ENCODE measurements at regions not wholly inside any gene's neighbourhood (a gene's known extent, or its start where the extent isn't known, plus 50 kb on each side); places are given as distances from the start of the nearest gene placed in this dataset.

DNA sequence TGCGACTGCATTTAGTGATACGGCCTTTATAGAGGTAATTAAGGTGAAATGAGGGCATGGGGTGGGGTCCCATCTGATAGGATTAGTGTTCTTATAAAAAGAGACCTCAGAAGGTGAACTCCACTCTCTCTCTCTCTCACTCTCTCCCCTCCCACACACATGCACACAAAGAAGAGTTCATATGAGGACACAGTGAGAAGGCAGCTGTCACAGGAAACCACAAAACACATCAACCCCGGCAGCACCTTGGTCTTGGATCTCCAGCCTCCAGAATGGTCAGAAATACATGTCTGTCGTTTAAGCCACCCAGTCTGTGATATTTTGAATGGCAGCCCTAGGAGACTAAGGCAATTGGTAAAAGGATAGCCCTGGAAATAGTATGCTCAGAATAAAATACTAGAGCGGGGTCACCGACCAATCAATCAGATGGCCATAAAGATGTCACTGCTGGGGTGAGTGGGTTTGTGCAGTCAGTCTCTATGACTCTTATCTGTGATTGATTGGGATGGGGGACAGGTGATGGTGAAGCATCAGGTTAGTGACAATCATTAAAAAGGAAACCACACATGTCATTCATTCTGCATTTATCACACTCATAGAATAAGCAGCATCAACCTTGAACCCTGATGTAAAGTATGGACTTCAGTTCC is 118.9 kb upstream of the POU3F3 start:
- FAIRE-seq: no peak

DNA sequence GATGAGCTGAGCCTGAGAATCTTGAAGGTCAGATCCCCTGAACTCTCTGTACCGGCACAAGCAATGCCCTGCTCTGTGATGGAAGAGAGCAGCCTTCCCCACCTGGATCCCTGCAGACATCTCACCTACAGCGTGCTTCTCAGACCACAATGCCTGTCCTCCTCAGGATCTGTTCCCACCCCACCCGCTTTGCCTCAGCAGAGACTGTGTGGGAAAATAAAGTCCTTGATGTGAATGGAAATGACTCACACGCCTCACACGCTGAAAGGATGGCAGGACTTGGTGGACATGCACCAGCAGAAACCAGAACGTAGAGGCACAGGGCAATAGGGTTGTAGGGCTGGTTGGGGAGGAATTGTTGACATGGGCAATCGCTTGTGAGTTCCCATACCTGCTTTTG is 117.9 kb upstream of the POU3F3 start:
- FAIRE-seq: no peak

DNA sequence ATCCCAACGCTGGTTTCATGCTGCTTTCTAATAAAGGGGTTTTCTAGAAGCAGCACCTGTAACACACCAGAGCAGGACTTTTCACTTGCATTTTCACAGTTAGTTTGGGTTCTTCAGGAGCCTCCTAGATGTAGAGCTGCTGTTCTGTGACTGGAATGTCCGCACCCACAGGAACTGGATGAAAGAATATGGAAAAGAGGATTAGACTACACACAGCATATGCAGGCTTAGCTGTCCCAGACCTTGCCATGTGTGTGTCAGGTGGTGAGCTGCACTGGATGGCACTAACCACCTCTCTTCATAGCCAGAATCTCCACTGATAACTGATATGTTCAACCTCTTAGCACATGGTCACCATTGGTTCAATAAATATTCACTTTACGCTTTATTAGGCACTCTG is 112.1 kb upstream of the POU3F3 start:
- FAIRE-seq: no peak

DNA sequence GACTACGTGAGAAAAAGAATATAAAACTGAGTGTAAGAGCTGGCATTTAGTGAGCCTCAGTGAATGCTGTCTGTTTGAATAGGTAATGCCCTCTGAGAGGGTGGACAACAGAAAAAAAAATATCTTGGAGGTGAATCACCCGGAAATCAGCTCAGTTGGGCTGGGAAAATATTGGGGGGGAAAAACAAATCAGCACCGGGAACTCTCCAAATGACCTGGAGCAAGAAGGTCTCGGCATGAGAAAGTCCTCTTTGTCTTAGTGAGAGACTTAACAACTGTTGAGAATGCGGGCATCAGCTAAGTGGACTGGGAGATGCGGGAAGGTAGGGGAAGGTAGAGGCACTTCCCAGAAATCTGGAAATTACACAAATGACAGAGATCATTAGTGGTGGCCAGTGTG is 109.4 kb upstream of the POU3F3 start:
- no peak for FAIRE-seq

DNA sequence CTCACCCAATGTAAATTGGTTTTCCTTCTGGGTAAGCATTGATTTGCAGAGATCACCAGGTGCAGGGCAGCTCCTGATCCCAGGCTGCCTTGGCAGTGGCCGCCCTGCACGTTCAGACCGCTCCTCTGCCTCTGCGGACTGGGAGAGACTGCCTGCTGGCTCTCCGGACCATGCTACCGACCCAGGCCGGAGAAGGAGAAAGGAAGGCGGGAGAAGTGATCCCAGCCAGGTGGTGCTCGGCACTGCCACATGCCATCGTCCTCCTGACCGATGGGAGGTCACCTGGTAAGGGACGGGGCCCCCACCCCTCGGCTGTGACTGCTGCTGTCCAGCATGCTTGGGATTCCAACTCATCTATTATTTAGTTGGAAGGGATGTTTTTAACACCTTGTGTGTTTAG is 108.1 kb upstream of the POU3F3 start:
- no peak for FAIRE-seq

DNA sequence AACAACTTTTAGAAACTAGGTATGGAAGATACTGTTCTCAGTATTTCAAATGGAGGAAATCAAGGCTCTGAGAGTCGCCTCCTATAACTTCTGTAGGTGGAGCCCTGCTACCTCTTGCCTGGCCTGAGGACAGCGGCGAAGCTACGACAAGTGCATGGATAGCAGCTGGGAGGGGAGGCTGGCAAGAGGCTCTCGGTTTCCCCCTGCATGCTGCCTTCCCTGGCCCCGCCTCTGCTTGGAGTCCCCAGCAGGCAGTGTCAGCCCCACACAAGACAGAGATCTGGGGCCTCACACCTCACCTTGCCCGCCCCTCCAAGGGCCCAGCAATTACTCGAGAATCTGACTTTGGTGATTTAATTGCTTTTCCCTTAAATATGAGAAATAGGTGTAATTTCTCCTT is 107.6 kb upstream of the POU3F3 start:
- no peak for FAIRE-seq

DNA sequence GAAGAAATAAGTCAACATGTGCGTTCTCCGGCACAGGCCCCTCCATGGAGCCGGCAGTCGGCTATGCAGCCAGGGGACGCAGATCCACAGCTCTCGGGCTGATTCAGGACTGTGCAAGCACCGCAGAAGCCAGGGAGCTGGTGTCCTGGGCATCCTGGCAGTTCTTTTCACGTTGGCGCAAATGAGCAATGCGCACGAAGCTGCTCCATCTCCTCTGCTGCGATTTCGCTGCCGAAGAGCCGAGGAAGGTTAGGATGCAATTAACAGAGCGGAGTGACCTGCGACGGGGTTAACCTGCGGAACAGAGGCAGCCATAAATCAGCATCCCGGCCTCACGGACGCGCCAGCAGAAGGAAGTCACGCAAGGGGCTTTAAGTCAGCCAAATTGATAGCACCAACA is 107.1 kb upstream of the POU3F3 start:
- no peak for FAIRE-seq

DNA sequence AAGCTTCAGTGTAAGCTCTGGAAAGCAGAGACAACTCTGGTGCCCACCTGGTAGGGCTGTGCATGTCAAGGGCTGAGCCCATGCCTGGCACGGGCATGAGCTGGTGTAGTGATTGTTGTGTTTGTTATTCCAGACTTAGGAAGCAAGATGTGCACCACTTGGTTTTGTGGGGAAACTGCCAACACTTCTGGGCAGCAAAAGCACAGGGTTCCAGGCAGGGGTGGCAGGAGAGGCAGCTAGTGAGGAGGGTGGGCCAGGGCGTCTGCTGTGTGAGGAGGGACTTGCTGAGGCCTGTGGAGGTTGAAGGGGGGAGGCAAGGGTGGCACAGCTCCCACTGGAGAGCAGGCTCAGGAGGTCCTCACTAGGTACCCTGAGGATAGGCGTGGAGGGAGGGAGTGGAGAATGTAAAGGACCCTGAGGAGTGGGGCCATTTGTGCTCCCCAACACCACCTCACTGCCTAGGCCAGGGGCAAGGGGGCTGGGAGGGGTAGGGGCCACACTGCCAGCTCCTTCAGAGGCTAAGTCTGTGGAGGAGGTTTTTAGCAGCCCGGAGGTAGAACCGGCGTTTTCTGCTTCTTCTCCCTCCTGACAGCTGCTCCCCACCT is 104.0 kb upstream of the POU3F3 start:
- FAIRE-seq: no peak

DNA sequence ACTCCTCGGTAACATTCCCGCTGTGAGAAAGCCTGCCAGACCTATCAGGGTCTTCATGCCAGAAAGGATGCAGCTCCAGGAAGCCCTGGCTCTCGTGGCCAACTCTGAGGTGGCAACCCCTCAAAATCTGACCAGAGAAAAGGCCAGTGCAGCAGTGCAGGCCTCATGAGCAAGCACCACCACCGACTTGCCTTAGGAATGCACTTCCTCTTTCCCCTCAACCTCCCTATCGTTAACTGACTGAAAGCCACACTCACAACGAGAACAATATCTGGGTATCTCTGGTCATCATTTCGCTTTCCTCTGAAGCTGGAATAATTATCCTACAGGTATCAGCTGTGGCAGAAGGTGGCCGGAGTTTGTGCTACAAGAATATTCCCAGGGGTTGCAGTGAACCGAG is 101.4 kb upstream of the POU3F3 start:
- no peak for FAIRE-seq

DNA sequence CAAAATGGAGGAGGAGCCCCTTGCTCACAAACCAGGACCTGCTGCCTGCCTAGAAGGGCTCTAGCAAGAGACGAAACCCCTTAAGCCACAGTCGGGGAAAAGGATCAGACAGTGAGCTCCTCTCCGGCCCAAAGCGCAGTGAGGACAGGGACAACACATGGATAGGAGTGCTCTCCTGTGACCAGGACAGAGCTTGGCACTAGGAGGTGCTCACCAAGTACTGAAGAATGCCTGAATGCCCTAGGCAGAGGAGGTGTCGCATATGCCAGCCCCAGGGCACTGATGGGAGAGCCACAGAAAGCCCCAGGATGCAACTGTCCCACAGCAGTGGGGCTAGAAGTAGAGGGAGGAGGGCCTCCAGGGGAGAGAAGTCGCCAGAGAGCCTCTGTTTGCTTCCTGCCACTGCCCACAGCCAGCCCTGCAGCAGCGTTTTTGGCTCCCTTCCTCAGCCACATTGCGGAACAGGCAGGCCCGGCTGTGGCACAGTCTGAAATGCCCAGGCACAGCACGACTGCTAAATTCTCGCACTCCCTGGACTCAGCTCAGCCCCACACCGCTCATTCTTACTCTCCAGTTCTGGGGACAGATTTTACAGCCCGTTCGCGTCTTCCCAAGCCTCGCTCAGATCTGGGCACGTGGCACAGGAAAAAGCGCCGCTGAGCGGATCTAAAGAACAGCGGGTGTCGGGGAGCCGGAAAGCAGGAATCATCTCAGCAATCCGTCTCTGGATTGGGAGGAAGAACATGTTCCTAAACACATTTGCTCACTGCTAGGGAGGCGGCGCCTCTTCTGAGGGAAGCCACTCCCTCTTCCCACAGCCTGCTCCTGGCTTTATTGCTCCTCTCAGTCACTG is 98.7 kb upstream of the POU3F3 start:
- FAIRE-seq: no peak

DNA sequence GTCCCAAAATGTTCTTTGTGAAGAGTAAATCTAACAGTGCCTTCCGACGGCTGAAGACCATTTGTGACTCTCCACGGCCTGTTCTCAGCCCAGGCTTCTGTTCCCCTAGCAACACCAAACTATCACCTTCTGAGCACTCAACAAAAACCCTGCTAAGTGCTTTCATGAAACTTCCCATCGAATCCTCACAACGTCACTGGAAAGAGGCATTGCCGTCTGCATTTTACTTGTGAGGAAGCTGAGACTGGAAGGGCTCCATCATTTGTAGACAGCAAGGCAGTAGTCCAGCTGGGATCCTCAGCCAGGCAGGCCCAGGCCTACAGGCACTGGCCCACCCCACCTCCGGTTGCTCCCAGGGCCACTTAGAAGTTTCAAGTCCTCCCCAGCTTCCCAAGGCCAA is 97.8 kb upstream of the POU3F3 start:
- FAIRE-seq: no peak

DNA sequence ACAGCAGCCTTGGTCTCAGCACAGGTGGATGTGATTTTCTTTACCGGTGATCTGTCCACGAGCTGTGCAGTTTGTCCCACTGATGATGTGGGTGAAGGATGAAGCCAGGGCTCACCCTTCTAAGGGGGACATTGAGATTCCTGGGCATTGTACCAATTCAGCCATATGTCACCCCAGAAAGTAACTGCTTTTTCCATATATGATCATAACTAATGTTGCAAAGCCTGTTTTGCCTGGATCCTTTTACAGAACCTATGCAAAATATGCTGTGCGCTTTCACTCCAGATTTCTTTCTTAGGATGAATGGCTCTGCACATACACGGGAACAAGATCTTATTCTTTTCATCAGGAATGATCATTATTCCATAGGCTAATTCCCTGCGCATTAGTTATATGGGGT is 96.9 kb upstream of the POU3F3 start:
- FAIRE-seq: no peak

DNA sequence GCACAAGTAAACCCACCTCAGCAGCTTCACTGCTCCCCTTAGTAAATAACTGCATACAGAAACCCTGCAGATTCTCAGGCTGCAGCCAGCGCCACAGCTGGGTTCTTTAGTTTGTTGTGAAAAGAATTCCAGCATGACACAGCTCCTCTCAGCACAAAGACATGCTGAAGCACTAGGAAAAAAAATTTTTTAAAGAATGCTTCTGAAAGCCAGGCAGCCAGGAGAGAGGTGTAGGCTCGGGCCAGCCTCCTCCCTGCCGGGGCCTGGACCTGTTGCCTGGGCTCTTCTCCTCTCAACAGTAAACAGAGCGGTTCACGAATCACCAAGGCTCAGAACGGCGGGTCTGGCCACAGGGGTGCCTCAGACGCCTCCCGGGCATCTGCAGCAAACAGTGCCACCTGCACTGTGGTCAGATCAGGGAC is 95.7 kb upstream of the POU3F3 start:
- FAIRE-seq: no peak

DNA sequence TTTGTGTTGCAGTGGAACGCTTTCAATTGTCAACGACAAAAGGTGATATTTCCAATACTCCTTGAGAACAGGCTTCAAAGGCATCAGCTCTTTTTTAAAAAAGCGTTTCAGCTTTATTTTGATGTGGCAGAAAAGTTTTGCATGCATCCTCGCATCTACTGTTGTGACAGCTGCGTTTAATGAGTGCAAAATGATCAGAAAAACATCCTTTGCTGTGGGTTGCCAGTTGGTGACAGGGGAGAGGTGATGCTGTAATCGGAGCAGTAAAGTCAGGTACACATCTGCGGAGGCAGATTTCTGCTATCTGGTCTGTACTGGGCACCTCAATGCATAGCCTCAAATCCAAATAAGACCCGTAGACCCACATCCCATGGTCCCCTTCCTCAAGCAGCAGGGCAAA is 91.9 kb upstream of the POU3F3 start:
- no peak for FAIRE-seq

DNA sequence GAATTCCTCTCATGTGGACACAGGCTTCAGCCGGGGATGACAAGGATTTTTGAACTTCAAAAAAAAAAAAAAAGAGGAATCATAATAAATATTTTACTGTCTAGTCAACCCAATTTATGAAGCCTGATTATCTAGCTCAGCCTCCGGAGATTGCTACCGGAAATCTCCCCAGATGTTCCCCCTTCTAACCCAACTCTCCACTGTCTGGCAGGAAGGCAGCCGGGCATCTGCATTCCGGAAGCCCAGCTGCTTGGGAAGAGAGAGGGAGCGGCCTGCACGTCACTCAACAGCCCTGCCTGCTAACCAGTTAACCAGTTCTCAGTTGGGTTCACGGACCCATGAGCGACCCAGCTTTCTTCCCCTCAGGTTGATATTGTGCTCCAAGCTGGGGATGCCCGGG is 87.2 kb upstream of the POU3F3 start:
- FAIRE-seq: no peak

DNA sequence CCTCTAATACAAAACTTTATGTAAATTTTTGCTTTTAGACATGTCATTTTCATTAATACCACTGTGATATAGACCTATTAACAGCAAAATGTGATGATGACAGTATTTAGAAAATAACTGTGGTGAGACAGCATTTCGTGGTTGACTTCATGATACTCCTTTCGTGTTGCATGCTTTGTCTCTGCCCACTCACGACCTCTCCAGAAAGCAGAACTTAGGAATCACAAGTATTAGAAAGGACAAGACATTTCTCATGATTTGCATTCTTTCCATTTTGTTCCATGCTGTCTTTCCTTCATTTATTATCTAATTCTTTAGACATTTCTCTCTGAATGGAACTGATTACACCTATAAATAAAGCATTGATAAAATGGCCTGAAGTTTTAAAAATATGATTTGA is 85.2 kb upstream of the POU3F3 start:
- FAIRE-seq: no peak

DNA sequence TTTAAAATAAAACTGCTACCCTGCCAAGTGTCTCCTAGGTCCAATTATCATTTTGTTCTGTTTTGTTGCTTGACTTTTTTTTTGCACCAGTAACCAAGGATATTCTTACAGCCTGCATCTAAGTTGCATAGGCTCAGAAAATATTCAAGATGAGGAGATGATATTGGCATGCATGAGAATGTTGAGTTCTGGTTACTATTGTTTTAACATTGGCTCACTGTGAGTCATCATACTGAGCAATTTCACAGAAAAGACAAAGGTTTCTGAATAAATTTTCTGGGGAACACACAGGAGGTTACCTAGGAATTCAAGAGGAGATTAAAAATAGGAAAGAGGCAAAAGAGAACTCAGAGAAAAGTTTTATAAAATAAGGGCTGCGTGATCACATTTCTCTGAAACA is 84.8 kb upstream of the POU3F3 start:
- FAIRE-seq: no peak

DNA sequence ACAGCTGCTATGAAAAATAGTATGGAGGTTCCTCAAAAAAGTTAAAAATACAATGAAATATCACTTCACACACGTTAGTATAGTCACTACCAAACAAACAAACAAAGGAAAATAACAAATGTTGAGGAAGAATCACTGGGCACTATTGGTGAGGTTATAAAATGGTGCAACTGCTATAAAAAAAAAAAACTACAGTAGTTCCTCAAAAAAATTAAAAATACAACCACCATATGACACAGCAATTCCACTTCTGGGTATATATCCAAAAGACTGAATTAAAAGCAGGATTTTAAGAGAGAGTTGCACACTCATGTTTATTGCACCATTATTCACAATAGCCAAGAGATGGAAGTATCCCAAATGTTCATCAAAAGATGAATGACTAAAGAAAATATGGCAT is 80.9 kb upstream of the POU3F3 start:
- no peak for FAIRE-seq

DNA sequence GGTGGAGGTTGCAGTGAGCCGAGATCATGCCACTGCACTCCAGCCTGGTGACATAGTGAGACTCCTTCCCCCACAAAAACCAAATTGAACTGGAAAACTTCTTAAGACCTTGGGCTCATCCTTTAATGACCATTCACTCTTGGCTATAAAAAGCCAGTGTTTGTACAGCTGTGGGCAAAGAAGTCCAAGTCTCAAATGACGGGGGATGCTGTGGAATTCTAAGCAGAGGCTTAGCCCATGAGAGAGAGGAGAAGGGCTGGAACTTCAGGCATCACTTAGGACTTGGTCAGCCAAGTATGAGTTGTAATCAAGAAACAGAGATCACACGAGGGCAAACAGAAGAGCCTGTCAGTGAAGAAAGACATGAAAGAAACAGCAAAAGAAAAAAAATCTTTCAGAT is 79.3 kb upstream of the POU3F3 start:
- no peak for FAIRE-seq

DNA sequence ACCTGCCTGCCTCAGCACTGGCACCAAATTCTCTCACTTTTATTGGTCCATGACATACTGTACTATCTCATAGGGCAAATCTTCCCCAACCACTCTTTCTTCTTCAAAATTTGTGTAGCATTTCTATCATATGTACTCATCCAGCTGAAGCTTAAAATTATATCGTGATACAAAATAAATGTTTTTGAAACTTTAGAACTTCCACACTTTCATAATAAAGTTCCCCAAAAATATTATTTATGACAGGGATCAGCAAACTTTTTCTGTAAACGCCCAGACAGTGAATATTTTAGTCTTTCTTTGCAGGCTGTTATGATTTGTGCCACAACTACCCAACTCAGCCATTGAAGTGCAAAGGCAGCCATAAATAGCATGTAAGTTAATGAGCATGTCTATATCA is 76.2 kb upstream of the POU3F3 start:
- FAIRE-seq: no peak

DNA sequence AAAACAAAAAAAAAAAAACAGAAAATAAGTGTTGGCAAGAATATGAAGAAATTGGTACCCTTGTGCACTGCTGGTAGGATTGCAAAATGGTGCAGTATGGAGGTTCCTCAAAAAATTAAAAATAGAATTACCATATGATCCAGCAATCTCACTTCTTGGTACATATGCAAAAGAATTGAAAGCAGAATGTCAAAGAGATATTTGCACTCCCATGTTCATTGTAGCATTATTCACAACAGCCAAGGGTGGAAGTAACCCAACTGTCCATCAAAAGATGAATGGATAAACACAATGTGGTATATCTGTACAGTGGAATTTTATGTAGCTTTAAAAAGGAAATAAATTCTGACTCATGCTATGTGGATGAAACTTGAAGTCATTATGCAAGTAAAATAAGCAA is 72.8 kb upstream of the POU3F3 start:
- no peak for FAIRE-seq

DNA sequence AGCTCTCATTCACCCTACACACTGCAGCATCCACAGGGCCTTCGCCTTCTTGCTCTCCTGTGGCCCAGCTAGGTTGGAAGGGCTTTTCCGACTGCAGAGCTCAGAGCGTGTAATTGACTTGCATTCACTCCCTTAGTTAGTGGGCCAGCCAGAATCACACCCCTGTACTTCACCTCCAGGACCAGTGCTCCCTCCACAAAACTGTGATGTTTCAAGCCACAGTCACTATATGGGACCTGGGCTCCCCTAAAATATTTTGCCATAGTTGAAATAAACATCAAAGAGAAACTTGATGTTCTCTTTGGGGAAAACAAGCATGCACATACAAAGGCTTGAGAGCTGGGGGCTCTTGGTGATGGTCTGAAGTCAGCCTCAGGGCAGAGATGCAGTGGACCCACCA is 69.7 kb upstream of the POU3F3 start:
- FAIRE-seq: no peak

DNA sequence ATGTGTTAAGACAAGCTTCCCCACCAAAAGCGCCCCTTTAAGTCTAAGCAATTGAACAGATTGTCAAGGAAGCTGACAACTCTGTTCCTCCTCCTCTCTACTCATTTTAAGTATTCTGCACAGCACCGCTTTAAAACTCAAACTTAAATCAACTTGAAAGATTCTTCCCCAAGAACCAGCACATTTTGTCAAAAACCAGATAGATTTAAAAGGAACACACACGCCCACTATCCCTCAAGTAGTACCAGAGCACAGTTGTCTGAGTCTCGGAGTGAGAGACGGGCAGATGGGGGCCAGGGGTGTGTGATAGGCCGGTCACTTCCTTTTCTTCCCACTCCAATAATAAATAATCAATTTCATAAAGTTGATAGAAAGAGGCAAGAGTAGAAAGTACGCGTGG is 67.7 kb upstream of the POU3F3 start:
- no peak for FAIRE-seq

DNA sequence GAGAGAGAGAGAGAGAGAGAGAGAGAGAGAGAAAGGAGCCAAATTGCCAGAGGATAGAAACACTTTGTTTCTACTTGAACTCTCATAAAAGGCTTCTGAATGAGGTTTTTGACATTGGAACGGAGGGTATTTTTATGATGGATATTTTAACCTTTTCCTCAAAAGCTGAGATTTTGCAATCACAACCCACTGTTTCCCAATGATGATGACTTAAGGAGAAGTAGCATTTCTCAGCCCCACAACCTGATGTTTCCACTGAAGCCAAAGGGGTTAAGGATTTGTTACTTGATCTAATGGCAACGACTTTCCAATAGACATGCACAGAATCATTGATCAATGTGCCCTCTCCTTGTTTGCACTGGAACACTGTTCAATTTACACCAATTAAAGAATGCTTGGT is 67.1 kb upstream of the POU3F3 start:
- FAIRE-seq: no peak
